SH-SY5Y (cell line): ENCODE measurements at regions not wholly inside any gene's neighbourhood (a gene's known extent, or its start where the extent isn't known, plus 50 kb on each side); places are given as distances from the start of the nearest gene placed in this dataset.

Source experiments
- GATA2 ChIP-seq: IDR thresholded peaks from 2 replicates; pipeline ENCODE4 v1.6.1; 2011; ENCODE audit warnings: mild to moderate bottlenecking, low read depth, low read length
- GATA3 ChIP-seq: IDR thresholded peaks from 2 replicates; pipeline ENCODE4 v1.6.1; 2011; ENCODE audit warnings: low read depth, mild to moderate bottlenecking, low read length, moderate library complexity

GRCh38 chr2:155810411-155810810 is 522.1 kb downstream of the NR4A2 start:
- TF ChIP-seq GATA2 (no peak), GATA3 (no peak)
